Islet precursor cell (in vitro differentiated cells): ENCODE measurements at regions not wholly inside any gene's neighbourhood (a gene's known extent, or its start where the extent isn't known, plus 50 kb on each side); places are given as distances from the start of the nearest gene placed in this dataset.

Experiments
- DNase-seq: peaks from one replicate; pipeline ENCODE4 v3.0.0-alpha.2; 2018

DNA sequence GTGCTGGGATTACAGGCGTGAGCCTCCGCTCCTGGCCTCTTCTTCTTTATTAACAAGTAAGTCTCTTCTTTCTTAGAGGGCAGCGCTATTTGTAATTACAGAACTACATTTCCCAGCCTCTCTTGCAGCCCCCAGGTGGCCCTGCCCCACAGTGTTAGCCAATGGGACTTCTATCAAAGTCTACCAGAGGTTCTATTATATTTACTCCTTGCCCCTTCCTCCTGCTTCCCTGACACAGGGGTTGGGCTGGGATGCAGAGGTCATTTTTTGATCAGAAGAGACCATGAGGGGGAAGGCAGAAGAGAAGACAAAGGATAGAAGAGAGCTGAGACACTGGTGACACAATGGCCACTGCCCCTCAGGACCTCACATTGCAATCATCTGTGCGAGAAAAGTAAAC is 224.2 kb downstream of the SYK start:
- no peak for DNase-seq

DNA sequence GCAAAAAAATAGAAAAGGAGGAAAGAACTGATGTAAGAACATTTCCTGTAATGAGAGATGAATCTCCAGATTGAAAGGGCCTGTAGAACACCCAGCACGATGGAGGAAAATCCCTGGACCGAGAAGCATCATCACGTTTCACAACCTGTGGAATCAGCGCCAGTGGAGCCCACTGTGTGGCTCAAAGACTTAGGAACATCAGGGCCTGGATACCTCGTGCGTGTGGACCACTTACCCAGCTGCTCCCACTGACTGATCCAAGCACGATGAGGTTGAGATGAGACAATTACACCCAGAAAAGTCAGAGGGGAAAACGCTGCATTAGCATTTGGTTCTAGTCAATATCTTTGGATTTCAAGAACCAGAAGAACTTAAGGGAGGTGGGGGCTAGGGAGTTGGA is 224.6 kb downstream of the SYK start:
- DNase-seq = no peak

DNA sequence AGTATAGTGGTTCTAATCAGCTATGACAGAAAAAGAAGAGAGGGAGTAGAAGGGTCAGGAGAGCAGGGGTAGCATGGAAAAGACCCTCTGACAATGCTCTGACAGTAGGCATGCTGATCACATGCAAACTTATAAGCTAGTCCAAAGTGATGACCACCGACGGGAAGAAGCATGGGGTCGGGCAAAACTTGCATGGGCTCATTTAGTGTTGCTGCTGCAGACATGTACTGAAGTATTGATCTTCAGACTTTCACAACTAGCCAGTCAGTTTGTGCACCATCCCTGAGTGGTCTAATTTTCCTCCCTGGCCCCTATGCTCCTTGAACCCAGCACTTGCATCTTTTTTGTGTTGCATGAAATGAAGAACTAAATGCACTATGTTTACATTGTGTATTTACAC is 225.4 kb downstream of the SYK start:
- no peak for DNase-seq

- no peak for DNase-seq
These were observed 226.7 kb downstream of the SYK start for GRCh38 chr9:91028166-91028827.

DNA sequence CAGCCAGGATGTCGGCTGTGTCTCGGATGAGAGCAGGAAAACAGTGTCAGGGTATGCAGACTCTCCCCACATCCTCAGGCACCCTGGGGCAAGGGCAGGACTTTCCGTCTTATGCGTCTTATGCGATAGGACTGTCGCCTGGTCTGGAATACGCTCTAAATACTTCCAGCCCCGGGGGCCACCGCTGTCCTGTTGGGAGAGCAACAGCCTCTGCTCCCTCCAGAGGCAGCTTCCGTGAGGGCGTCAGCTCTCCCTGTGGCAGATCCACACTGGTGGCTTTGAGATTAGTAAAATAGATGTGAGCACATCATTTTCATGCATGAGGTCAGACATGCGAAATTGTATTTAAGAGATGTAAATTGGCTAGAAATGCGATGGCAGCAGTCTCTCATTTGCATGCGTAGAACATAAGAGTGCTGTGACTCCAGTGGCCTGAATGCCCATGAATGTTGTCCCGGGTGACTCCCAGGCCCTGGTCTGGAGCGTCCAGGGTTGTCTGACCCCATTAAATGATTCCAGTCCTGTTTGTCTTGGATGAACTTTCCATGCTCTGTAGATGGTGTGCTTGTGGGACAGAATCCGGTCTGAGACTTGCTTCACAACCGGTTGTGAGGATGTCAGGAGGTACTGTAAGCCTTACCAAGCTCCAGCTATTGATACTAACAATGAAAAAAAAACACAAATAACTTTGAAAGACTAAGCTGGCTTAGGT is 228.2 kb downstream of the SYK start:
- no peak for DNase-seq

- DNase-seq = no peak
These were observed 230.5 kb downstream of the SYK start for GRCh38 chr9:91032121-91032531.

GRCh38 chr9:91033270-91033669 is 231.7 kb downstream of the SYK start:
- DNase-seq = no peak

GRCh38 chr9:91033797-91034196 is 232.2 kb downstream of the SYK start:
- no peak for DNase-seq

DNA sequence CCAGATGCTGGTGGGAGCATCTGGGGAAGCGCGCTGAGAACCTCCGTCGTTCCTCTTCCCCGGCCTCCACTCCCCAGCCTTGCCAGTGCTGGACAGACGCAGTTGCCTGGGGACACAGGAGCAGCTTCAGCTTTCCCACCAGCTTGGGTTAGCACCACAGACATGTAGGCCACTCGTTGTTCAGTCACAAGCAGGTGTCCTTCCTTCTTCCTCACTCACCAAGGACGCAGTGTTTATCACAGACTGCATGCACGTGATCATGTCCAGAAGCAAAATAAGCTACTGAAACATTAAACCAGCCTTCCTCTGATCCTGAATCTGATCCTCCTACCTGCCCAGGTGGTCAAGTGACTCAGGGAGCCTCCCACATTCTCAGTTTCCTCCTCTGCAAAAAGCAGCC is 232.9 kb downstream of the SYK start:
- DNase-seq = no peak

DNA sequence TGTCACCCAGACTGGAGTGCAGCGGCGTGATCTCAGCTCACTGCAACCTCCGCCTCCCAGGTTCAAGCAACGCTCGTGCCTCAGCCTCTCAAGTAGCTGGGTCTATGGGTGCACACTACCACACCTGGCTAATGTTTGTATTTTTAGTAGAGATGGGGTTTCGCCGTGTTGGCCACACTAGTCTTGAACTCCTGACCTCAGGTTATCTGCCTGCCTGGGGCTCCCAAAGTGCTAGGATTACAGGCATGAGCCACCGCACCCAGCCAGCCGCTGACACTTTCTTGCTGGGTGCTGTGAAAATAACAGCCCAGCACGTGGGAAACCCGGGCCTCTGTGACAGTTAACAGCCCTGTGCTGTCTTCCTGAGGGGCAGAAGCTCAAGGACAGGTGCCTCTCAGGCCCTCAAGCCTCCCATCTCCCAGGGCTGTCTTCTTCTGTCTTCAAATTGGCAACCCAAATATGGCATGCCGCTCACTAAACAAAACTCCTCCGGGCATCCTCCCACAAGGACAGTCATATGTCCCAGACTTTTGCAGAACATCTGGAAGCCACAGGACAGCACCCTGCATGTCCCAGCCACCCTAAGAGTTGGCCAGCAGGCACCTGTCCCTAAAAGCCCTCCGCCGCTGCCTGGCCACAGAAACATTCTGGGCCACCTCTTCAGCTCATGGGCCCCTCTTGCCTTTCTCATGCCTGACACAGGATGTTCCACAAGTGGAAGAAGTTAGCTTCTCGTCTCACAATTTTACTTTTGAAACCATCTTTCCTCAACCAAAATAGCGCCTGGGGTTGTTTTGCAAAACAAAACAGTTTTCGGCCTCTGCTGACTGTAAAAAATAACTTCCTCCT is 233.6 kb downstream of the SYK start:
- no peak for DNase-seq

- no peak for DNase-seq
These were observed 234.2 kb downstream of the SYK start for GRCh38 chr9:91035825-91036208.

DNA sequence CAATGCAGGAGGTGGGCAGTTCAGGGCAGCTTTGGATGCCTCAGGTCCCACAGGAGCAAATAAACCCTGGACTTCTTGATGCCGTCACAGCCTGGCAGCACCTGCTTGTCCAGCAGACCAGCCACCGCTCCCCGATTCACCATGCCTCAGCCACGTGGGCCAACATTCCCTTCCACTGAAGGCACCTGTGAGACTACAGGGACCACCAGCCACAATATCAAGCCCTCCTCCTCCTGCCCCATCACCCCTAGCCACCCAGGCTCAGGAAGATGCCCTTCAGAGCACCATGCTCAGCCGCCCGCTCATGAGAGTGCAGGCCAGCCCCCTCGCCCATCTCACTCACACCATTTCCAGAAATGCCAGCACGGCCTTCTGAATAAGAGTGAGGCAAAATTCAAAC is 234.7 kb downstream of the SYK start:
- no peak for DNase-seq

- DNase-seq = peak; percentile 96
These were observed 235.3 kb downstream of the SYK start for GRCh38 chr9:91036826-91037510.

- DNase-seq = peak; percentile 87
These were observed 236.2 kb downstream of the SYK start for GRCh38 chr9:91037511-91038482.

GRCh38 chr9:91038483-91039124 is 237.0 kb downstream of the SYK start:
- no peak for DNase-seq

DNA sequence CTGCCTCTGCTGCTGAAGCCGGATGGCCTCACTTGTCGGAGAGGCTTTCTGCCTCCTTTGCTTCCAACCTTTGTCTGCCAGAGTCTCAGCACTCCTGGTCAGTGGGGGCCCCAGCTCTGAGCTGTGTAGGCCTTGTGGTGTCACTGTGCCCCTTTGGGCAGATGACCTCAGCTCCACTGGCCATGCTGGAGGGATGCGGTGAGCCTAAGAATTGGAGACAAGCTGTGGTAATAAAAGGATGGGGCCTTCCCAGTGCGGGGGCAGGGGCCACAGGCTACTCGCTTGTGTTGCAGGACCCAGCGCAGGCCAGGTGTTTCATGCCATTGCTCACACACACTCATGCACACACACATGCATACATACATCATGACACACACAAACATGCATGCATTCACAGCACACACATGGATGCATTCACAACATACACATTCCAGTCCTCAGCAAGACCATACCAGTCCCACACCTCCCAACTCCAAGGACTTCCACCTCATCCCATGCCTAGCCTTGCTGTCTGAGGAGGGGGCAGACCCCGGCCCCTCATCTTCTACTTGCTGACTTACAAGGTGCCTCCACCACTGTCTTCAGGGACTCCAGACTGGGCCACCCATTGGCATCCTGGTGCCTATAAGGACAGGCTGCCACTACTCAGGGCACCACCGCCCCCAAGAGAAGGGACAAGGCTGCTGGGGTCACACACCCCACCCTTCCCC is 237.7 kb downstream of the SYK start:
- no peak for DNase-seq

GRCh38 chr9:91039835-91040140 is 238.2 kb downstream of the SYK start:
- no peak for DNase-seq

DNA sequence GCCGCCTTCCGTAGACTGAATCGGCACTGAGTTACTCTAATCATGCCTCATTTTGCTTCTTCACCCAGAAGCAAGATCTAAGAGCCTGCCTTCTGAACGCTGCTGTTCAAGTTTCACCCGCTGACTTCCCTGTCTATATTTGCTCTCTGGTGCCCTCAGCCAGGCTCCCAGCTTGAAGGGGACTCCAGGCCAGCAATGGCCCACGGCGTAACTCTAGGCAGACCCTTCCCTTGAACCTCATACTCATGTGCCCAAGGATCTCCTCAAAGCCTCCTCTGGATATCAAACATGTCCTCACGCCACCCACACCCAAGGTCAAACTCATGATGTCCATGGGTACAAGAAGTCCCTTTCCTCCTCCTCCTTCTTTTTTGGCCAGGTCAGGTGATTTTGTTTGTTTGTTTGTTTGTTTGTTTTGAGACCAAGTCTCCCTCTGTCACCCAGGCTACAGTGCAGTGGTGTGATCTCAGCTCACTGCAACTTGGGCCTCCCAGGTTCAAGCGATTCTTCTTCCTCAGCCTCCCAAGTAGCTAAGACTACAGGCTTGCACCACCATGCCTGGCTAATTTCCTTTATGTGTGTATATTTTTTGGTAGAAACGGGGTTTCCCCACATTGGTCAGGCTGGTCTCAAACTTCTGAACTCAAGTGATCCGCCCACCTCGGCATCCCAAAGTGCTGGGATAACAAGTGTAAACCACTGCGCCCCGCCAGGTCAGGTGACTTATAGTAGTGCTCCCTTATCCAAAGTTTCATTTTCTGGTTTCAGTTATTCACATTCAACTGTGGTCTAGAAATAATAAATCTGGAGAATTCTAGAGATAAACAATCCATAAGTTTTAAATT is 239.0 kb downstream of the SYK start:
- no peak for DNase-seq

GRCh38 chr9:91042024-91042423 is 240.4 kb downstream of the SYK start:
- no peak for DNase-seq

DNA sequence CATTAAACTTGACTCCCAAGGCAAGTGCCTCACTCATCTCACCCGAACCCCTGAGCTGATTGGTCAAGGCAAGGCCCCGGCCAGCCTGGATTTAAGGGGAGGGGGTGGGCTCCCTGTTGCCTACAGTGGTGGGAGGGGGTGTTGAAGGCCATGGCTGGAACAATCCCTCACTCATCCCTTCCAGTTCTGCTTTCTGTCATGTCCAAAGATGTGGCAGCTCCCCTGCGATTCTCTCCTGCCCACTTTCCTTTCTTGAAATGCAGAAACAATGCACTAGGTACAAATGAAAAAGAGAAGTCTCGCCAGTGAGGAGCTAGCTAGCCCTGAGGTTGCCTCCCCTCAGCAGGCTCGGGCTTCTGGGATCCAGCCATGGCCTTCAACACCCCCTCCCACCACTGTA is 240.9 kb downstream of the SYK start:
- no peak for DNase-seq
